Activated CD8-positive, alpha-beta T cell treated with anti-CD3 and anti-CD28 coated beads, Interleukin-2, amount 10 ng/mL, durations not matched to agents 7 days and 5 days (primary cell): ENCODE measurements at regions not wholly inside any gene's neighbourhood (a gene's known extent, or its start where the extent isn't known, plus 50 kb on each side); places are given as distances from the start of the nearest gene placed in this dataset.

Experiments
- ATAC-seq: fragments of 150-1000 bp; cut with Tn5 transposase; one replicate; pipeline ENCODE4 v1.10.0; 2021; ENCODE audit warnings: moderate library complexity
- CTCF ChIA-PET: fragments of 350-600 bp; sonication (Branson Sonifier 250); formaldehyde crosslinking; loops from one replicate; lab custom pipeline; 2021; ENCODE audit warnings: antibody characterized with exemption; lab: Charles Lee
- POLR2A ChIA-PET: fragments of 350-600 bp; sonication (Branson Sonifier 250); formaldehyde crosslinking; loops from one replicate; lab custom pipeline; 2021; ENCODE audit warnings: antibody characterized with exemption; lab: Charles Lee
- DNase-seq: peaks from one replicate; pipeline ENCODE4 v3.0.0-alpha.2; 2020
- H3K27ac Mint-ChIP-seq: one replicate; pipeline ENCODE4 v1.8.0; 2021; ENCODE audit warnings: mild to moderate bottlenecking, mixed read lengths
- H3K27me3 Mint-ChIP-seq: one replicate; pipeline ENCODE4 v1.8.0; 2021; ENCODE audit warnings: low read depth, mixed read lengths
- H3K36me3 Mint-ChIP-seq: one replicate; pipeline ENCODE4 v1.8.0; 2021; ENCODE audit warnings: low read depth, mixed read lengths
- H3K4me1 Mint-ChIP-seq: one replicate; pipeline ENCODE4 v1.8.0; 2021; ENCODE audit warnings: low read depth, mixed read lengths
- H3K4me3 Mint-ChIP-seq: one replicate; pipeline ENCODE4 v1.8.0; 2021; ENCODE audit warnings: mild to moderate bottlenecking, mixed read lengths
- H3K9me3 Mint-ChIP-seq: one replicate; pipeline ENCODE4 v1.8.0; 2022; ENCODE audit warnings: mixed read lengths; ENCODE audit not compliant: insufficient read depth

GRCh38 chr2:200752835-200753234, 58.9 kb upstream of the BZW1 start:
- no peak overlapping the region for H3K4me3 Mint-ChIP-seq
- no peaks in the 10 kb centered on the region for H3K36me3 Mint-ChIP-seq
- no peak for DNase-seq
- H3K4me1 Mint-ChIP-seq = no peaks in the 10 kb centered on the region
- ATAC-seq = no peak
- CTCF ChIA-PET = no interaction called here
- no peak overlapping the region for H3K27ac Mint-ChIP-seq
- no peaks in the 10 kb centered on the region for H3K9me3 Mint-ChIP-seq
- POLR2A ChIA-PET = no interaction called here
- peaks cover 25% of the 10 kb centered on the region for H3K27me3 Mint-ChIP-seq

GRCh38 chr2:200756618-200757321, 54.9 kb upstream of the BZW1 start:
- ATAC-seq (no peak), DNase-seq (no peak)
- Mint-ChIP-seq H3K4me3 (no peak overlapping the region), H3K27me3 (peaks cover 27% of the 10 kb centered on the region), H3K9me3 (no peaks in the 10 kb centered on the region), H3K27ac (no peak overlapping the region), H3K4me1 (no peaks in the 10 kb centered on the region), H3K36me3 (no peaks in the 10 kb centered on the region)
- ChIA-PET CTCF (interaction anchor here (1.7 kb wide), 1 partner anchor 8 kb away, joined by 3 read pairs; no protein-coding TSS in a partner anchor), POLR2A (no interaction called here)

- DNase-seq (no peak), ATAC-seq (no peak)
- CTCF ChIA-PET = interaction anchor here (1.7 kb wide), 1 partner anchor 8 kb away, joined by 3 read pairs; no protein-coding TSS in a partner anchor
- Mint-ChIP-seq H3K4me1 (no peaks in the 10 kb centered on the region), H3K36me3 (no peaks in the 10 kb centered on the region), H3K27ac (no peak overlapping the region), H3K4me3 (no peak overlapping the region), H3K27me3 (peaks cover 21% of the 10 kb centered on the region), H3K9me3 (no peaks in the 10 kb centered on the region)
- POLR2A ChIA-PET = no interaction called here
Measured at GRCh38 chr2:200757399-200757798, 54.3 kb upstream of the BZW1 start.

GRCh38 chr2:200758341-200758740, 53.4 kb upstream of the BZW1 start:
- Mint-ChIP-seq H3K9me3 (no peaks in the 10 kb centered on the region), H3K4me3 (no peak overlapping the region), H3K27me3 (peaks cover 21% of the 10 kb centered on the region), H3K36me3 (no peaks in the 10 kb centered on the region), H3K4me1 (no peaks in the 10 kb centered on the region), H3K27ac (no peak overlapping the region)
- POLR2A ChIA-PET = no interaction called here
- ATAC-seq = no peak
- no peak for DNase-seq
- CTCF ChIA-PET = no interaction called here

GRCh38 chr2:200761266-200761665, 50.4 kb upstream of the BZW1 start:
- no peaks in the 10 kb centered on the region for H3K36me3 Mint-ChIP-seq
- no peaks in the 10 kb centered on the region for H3K9me3 Mint-ChIP-seq
- no peak overlapping the region for H3K4me3 Mint-ChIP-seq
- ATAC-seq (no peak), DNase-seq (no peak)
- POLR2A ChIA-PET = no interaction called here
- CTCF ChIA-PET = no interaction called here
- H3K27me3 Mint-ChIP-seq = peaks cover 8% of the 10 kb centered on the region
- H3K27ac Mint-ChIP-seq = no peak overlapping the region
- peaks cover 21% of the 10 kb centered on the region for H3K4me1 Mint-ChIP-seq
